GM12891 (cell line): ENCODE measurements at regions not wholly inside any gene's neighbourhood (a gene's known extent, or its start where the extent isn't known, plus 50 kb on each side); places are given as distances from the start of the nearest gene placed in this dataset.

ENCODE experiments used
- DNase-seq: peaks from one replicate; pipeline ENCODE4 v3.0.0; 2011; ENCODE audit warnings: low spot score; ENCODE audit not compliant: insufficient read length
- FAIRE-seq: peaks from 2 replicates; lab custom pipeline; 2011; peaks lifted over from hg19 to GRCh38; lab: Jason Lieb, UNC
- PAX5 ChIP-seq: IDR thresholded peaks from 2 replicates; pipeline ENCODE4 v1.6.1; 2011; ENCODE audit warnings: low read length, moderate library complexity, mild to moderate bottlenecking; ENCODE audit not compliant: insufficient read depth, severe bottlenecking
- POLR2A ChIP-seq: IDR thresholded peaks from 2 replicates; pipeline ENCODE4 v1.6.1; 2011; ENCODE audit warnings: low read depth, low read length, control low read depth
- POLR2AphosphoS5 ChIP-seq: IDR thresholded peaks from 2 replicates; pipeline ENCODE4 v1.6.1; 2011; ENCODE audit warnings: low read depth, low read length, control low read depth
- POU2F2 ChIP-seq: IDR thresholded peaks from 2 replicates; pipeline ENCODE4 v1.6.1; 2011; ENCODE audit warnings: low read depth, mild to moderate bottlenecking, control low read depth, low read length, moderate library complexity
- SPI1 ChIP-seq: IDR thresholded peaks from 2 replicates; pipeline ENCODE4 v1.6.1; 2011; ENCODE audit warnings: low read depth, low read length, control low read depth
- TAF1 ChIP-seq: IDR thresholded peaks from 2 replicates; pipeline ENCODE4 v1.6.1; 2011; ENCODE audit warnings: low read depth, low read length, control low read depth

- no peak for FAIRE-seq
- TF ChIP-seq POU2F2: no peak
- no peak for TF ChIP-seq TAF1
- TF ChIP-seq SPI1: no peak
- no peak for TF ChIP-seq POLR2AphosphoS5
- TF ChIP-seq PAX5: no peak
- TF ChIP-seq POLR2A: no peak
These were observed 50.3 kb upstream of the CHST15 start for GRCh38 chr10:124143721-124144120.

More at GRCh38 chr10:124143721-124144120, 50.3 kb upstream of the CHST15 start:
- DNase-seq: no peak
